Type B pancreatic cell (in vitro differentiated cells): ENCODE measurements at regions not wholly inside any gene's neighbourhood (a gene's known extent, or its start where the extent isn't known, plus 50 kb on each side); places are given as distances from the start of the nearest gene placed in this dataset.

Experiments used
- DNase-seq: peaks from one replicate; pipeline ENCODE4 v3.0.0; 2021; ENCODE audit warnings: mixed read lengths; ENCODE audit not compliant: unreplicated experiment; ENCODE audit errors: extremely low spot score
- H3K27ac Mint-ChIP-seq: 2 replicates; pipeline ENCODE4 v1.8.0; 2021; ENCODE audit warnings: mild to moderate bottlenecking, mixed read lengths
- H3K27me3 Mint-ChIP-seq: 2 replicates; pipeline ENCODE4 v1.8.0; 2021; ENCODE audit warnings: mixed read lengths
- H3K36me3 Mint-ChIP-seq: 2 replicates; pipeline ENCODE4 v1.8.0; 2021; ENCODE audit warnings: mixed read lengths
- H3K4me1 Mint-ChIP-seq: one replicate; pipeline ENCODE4 v1.8.0; 2021; ENCODE audit warnings: mixed read lengths; ENCODE audit not compliant: unreplicated experiment
- H3K4me3 Mint-ChIP-seq: 2 replicates; pipeline ENCODE4 v1.8.0; 2021; ENCODE audit warnings: mild to moderate bottlenecking, mixed read lengths
- H3K9me3 Mint-ChIP-seq: 2 replicates; pipeline ENCODE4 v1.8.0; 2021; ENCODE audit warnings: mixed read lengths
- CTCF ChIP-seq: fragments of 200-600 bp; sonication (generic); conservative IDR thresholded peaks from 2 replicates; pipeline ENCODE4 v1.5.0; 2021; ENCODE audit warnings: antibody characterized with exemption, mild to moderate bottlenecking

GRCh38 chr11:80520507-80520887, 1079.7 kb upstream of the TENM4 start:
- Mint-ChIP-seq H3K27ac (no peak overlapping the region), H3K9me3 (peaks cover 5% of the 10 kb centered on the region), H3K4me1 (peaks cover 14% of the 10 kb centered on the region), H3K36me3 (peaks cover 4% of the 10 kb centered on the region), H3K27me3 (peaks cover 5% of the 10 kb centered on the region), H3K4me3 (no peak overlapping the region)
- no peak for TF ChIP-seq CTCF
- DNase-seq: no peak

GRCh38 chr11:80519596-80520506, 1079.0 kb upstream of the TENM4 start:
- no peak for TF ChIP-seq CTCF
- peaks cover 5% of the 10 kb centered on the region for H3K9me3 Mint-ChIP-seq
- H3K4me3 Mint-ChIP-seq: no peak overlapping the region
- H3K27ac Mint-ChIP-seq: no peak overlapping the region
- peaks cover 10% of the 10 kb centered on the region for H3K27me3 Mint-ChIP-seq
- peaks cover 14% of the 10 kb centered on the region for H3K4me1 Mint-ChIP-seq
- peaks cover 4% of the 10 kb centered on the region for H3K36me3 Mint-ChIP-seq
- DNase-seq: no peak

- TF ChIP-seq CTCF: no peak
- no peak overlapping the region for H3K4me3 Mint-ChIP-seq
These were observed 1076.9 kb upstream of the TENM4 start for GRCh38 chr11:80517701-80518100.

GRCh38 chr11:80515097-80515496, 1074.3 kb upstream of the TENM4 start:
- no peak for TF ChIP-seq CTCF
- H3K9me3 Mint-ChIP-seq: peaks cover 5% of the 10 kb centered on the region
- no peak overlapping the region for H3K27ac Mint-ChIP-seq
- no peak overlapping the region for H3K4me3 Mint-ChIP-seq
- DNase-seq: no peak
- peaks cover 15% of the 10 kb centered on the region for H3K27me3 Mint-ChIP-seq
- H3K4me1 Mint-ChIP-seq: peaks cover 7% of the 10 kb centered on the region
- peaks cover 4% of the 10 kb centered on the region for H3K36me3 Mint-ChIP-seq

More at GRCh38 chr11:80517701-80518100, 1076.9 kb upstream of the TENM4 start:
- Mint-ChIP-seq H3K36me3 (peaks cover 4% of the 10 kb centered on the region), H3K27me3 (peaks cover 12% of the 10 kb centered on the region), H3K27ac (no peak overlapping the region), H3K9me3 (peaks cover 5% of the 10 kb centered on the region), H3K4me1 (peaks cover 14% of the 10 kb centered on the region)
- DNase-seq: no peak

- Mint-ChIP-seq H3K27ac (no peak overlapping the region), H3K4me1 (no peaks in the 10 kb centered on the region), H3K36me3 (peaks cover 4% of the 10 kb centered on the region), H3K27me3 (peaks cover 14% of the 10 kb centered on the region), H3K9me3 (peaks cover 13% of the 10 kb centered on the region), H3K4me3 (no peak overlapping the region)
- no peak for DNase-seq
- TF ChIP-seq CTCF: no peak
These were observed 1071.7 kb upstream of the TENM4 start for GRCh38 chr11:80512491-80512890.
